ENCODE measurements at regions not wholly inside any gene's neighbourhood (a gene's known extent, or its start where the extent isn't known, plus 50 kb on each side); places are given as distances from the start of the nearest gene placed in this dataset.

DNA sequence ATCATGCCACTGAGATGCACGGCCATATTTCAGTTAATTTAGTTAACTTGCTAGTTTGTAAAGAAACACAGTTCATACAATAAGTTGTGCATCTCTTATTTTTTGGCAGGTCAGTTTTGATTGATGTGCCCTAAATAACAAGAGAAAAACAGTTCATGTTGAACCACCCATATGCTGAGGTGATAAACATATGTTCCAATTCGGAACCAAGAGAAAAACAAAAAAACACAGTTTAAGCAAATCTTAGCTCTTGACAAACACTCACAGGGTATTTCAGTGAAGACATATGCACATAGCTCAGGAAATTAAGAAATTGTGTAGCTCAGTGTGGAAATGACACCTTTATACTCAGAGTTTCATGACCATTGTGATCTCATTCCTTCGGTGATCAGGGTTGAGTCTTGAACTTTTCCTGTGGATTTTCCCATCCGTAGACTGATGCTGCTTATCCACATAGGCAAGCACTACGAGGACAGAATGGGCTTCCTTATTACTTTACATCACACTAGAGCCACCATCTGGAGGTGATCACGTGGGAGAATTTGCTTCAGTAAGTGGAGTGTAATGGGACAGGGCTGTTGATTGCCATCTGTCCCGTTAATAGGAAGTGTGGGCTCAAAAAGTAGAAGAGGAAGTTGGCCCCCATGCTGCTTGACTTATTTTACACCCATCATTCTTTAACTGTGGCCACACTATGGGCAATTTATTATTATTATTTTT lies 773.0 kb downstream of the MTRR start:
- H3K36me3 ChIP-seq = no peaks in the 10 kb centered on the region
- H3K4me3 ChIP-seq = no peak overlapping the region
- H3K27ac ChIP-seq = no peak overlapping the region
- intact Hi-C loops (cut with DNase I) = no loop called here
- 94% methylated on average over 7 of the region's 7 CpGs for WGBS
- no peak for DNase-seq (ENCODE audit: low spot score)
- TF ChIP-seq POLR2A (IDR thresholded peaks at IDR 0.05) (no peak), POLR2AphosphoS5 (IDR thresholded peaks at IDR 0.05) (no peak), CTCF (IDR thresholded peaks at IDR 0.05) (no peak)
- no peaks in the 10 kb centered on the region for H3K27me3 ChIP-seq (replicated peaks; ENCODE audit: insufficient read depth)
- H3K4me1 ChIP-seq (replicated peaks) = no peaks in the 10 kb centered on the region
- H3K9me3 ChIP-seq = no peaks in the 10 kb centered on the region

GRCh38 chr5:8644377-8644776 lies 775.4 kb downstream of the MTRR start:
- no peaks in the 10 kb centered on the region for H3K9me3 ChIP-seq
- no peak overlapping the region for H3K27ac ChIP-seq
- H3K27me3 ChIP-seq (replicated peaks; ENCODE audit: insufficient read depth) = no peaks in the 10 kb centered on the region
- DNase-seq (ENCODE audit: low spot score) = no peak
- no peaks in the 10 kb centered on the region for H3K36me3 ChIP-seq
- no peaks in the 10 kb centered on the region for H3K4me1 ChIP-seq (replicated peaks)
- H3K4me3 ChIP-seq = no peak overlapping the region
- 57% methylated on average over 3 of the region's 3 CpGs for WGBS
- intact Hi-C loops (cut with DNase I) = no loop called here
- TF ChIP-seq POLR2A (IDR thresholded peaks at IDR 0.05) = no peak
- no peak for TF ChIP-seq POLR2AphosphoS5 (IDR thresholded peaks at IDR 0.05)
- no peak for TF ChIP-seq CTCF (IDR thresholded peaks at IDR 0.05)

- H3K4me1 ChIP-seq (replicated peaks) = no peaks in the 10 kb centered on the region
- no peaks in the 10 kb centered on the region for H3K36me3 ChIP-seq
- H3K9me3 ChIP-seq = no peaks in the 10 kb centered on the region
- DNase-seq (ENCODE audit: low spot score) = no peak
- H3K27me3 ChIP-seq (replicated peaks; ENCODE audit: insufficient read depth) = no peaks in the 10 kb centered on the region
- no peak overlapping the region for H3K27ac ChIP-seq
- no peak for TF ChIP-seq POLR2AphosphoS5 (IDR thresholded peaks at IDR 0.05)
- TF ChIP-seq CTCF (IDR thresholded peaks at IDR 0.05) = no peak
- TF ChIP-seq POLR2A (IDR thresholded peaks at IDR 0.05) = no peak
- H3K4me3 ChIP-seq = no peak overlapping the region
- intact Hi-C loops (cut with DNase I) = no loop called here
Measured at GRCh38 chr5:8647111-8647510, 778.2 kb downstream of the MTRR start.

DNA sequence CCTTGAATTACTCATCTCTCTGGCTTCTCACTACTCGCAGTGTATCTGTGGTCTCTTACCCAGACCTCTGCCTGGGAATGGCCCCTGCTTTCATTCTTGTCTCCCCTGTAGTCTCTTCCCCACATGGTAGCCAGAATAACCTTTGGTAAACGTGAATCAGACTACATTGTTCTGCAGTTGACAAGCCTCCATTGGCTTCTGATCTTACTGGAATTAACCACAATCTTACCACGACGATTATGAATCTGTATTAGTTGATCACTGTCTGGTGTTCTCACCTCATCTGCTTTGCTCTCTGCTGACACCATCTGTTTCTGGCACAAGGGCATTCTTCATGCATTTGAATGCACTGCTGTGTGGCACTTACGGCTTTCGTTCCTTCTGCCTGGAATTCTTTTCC lies 781.2 kb downstream of the MTRR start:
- H3K9me3 ChIP-seq = no peaks in the 10 kb centered on the region
- no peaks in the 10 kb centered on the region for H3K4me1 ChIP-seq (replicated peaks)
- 83% methylated on average over 6 of the region's 6 CpGs for WGBS

More for the DNA sequence above, 781.2 kb downstream of the MTRR start:
- intact Hi-C loops (cut with DNase I) = no loop called here
- no peak for DNase-seq (ENCODE audit: low spot score)
- H3K36me3 ChIP-seq = no peaks in the 10 kb centered on the region
- no peaks in the 10 kb centered on the region for H3K27me3 ChIP-seq (replicated peaks; ENCODE audit: insufficient read depth)
- H3K27ac ChIP-seq = no peak overlapping the region
- H3K4me3 ChIP-seq = no peak overlapping the region
- TF ChIP-seq POLR2A (IDR thresholded peaks at IDR 0.05) (no peak), POLR2AphosphoS5 (IDR thresholded peaks at IDR 0.05) (no peak), CTCF (IDR thresholded peaks at IDR 0.05) (no peak)
